KG1 (cell line): ENCODE measurements at regions not wholly inside any gene's neighbourhood (a gene's known extent, or its start where the extent isn't known, plus 50 kb on each side); places are given as distances from the start of the nearest gene placed in this dataset.
"Not testable (repeated sequence)": the region's sequence is repeated elsewhere in the genome, so short reads cannot be mapped to it uniquely, and the experiment has no call there.

Experiments
- DNase-seq: peaks from one replicate; lab custom pipeline; 2025; lab: John Stamatoyannopoulos, UW

DNA sequence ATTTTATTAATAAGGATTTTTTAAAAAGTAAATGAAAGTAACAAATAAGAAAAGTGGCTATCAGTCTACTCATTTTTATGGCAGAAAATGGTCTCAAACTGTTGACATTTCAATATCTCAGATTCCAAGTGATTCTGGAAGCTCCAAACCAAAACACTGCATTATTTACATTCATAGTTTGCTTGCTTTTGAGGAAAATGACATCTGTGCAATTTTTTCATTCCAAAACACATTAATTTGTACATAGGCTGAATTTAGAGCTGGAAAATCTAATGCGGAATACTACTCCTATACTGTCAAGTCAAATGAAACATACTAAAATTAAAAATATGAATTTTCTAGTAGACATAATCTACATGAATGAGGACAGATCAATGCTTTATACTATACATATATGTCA lies 1047.6 kb downstream of the CDH9 start:
- DNase-seq = no peak

DNA sequence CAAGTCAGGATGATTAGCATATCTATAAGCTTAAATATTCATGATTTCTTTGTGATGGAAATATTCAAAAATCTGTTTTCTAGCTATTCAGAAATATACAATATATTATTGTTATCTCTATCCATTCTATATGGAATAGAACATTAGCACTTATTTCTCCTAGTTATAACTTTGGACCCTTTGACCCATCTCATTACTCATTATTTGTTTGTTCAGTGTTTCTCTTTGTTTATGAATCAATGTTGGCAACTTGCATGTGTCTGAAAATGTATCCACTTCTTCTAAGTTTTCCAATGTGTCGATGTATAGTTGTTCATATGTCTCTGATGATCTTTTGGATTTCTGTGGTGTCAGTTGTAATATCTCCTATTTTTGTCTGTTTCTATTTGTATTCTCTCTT lies 1059.3 kb downstream of the CDH9 start:
- no peak for DNase-seq

DNA sequence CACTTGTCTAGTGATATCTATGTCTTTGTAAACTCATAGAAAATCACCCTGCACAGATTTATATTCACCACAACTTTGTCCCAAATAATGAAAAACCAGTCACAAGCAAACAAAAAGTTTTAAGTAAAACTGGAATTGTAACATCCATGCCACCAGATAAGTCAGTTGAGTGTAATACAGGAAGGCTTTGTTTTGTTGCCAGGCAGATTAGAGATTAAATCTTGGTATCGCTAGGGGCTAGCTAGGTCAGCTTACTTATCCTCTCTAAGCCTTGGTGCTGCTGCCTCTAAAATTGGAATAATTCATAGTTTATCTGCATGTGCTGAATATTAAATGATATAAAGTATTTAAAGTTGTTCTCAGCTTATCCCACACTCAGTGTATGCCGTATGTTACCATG lies 1062.5 kb downstream of the CDH9 start:
- no peak for DNase-seq

DNA sequence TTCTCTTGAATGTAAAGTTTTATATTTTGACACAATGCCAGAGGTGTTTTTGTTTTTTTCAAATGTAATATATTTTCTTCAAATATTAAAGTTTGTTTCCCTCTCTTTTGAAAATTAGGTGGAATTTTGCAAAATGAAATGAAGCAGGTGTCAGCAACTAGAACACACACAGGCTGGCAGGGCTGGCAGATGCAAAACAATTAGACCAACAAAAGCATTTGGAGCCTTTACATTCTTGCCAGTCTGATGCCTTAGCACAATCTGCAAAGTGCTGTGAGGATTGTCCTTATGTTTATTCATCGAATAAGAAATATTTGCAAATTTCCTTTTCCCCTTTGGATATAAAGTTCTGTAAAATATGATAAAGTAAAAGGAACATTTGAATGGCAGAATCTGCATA lies 1063.9 kb downstream of the CDH9 start:
- DNase-seq = no peak

DNA sequence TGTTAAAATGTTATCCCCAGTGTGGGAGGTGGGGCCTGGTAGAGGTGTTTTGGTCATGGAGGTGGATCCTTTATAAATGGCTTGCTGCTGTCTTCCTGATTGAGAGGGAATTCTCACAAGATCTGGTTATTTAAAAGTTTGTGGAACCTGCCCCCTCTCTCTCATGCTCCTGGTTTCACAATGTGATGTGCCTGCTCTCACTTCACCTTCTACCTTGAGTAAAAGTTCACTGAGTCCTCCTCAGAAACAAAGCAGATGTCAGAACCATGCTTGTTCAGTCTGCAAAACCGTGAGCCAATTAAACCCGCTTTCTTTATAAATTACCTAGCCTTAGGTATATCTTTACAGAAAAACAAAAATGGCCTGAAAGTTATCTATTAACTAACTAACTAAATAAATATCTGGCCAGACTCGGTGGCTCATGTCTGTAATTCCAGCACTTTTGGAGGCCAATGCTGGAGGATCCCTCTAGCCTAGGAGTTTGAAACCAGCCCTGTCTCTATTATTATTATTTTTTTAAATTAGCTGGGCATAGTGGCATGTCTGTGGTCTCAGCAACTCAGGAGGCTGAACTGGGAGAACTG lies 1067.4 kb downstream of the CDH9 start:
- DNase-seq = no peak

DNA sequence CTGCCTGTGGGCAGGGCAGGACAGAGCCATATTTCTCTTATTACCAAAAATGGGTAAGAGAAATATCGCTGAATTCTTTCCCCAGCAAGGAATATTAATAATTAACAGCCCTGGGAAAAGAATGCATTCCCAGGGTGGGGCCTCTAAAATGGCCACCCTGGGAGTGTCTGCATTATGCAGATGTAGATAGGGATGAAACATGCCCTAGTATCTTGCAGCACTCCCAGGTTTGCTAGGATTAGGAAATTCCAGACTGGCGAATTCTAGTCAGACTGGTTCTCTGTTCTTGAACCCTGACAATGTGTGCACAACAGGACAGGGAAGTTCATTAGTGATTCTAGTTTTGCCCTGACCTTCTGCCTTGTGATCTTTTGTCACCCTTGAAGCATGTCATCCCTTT lies 1069.3 kb downstream of the CDH9 start:
- not testable (repeated sequence) for DNase-seq

DNA sequence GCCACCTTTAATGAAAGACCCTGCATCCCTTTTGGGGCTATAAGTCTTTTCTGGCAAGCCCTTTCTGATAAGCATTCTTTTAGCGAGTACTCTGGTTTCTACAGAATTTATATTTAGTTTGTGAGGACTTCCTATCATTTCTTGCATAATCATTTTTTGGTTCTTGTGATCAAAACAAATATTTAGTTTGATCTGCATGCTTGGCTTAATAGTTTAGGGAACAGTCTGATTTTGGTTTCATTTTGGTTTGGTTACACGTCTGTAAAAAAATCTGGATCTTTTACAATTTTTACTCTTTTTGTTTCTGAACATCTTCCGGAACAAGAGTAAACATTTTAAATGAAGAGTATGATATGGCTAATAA lies 1074.4 kb downstream of the CDH9 start:
- DNase-seq = no peak

DNA sequence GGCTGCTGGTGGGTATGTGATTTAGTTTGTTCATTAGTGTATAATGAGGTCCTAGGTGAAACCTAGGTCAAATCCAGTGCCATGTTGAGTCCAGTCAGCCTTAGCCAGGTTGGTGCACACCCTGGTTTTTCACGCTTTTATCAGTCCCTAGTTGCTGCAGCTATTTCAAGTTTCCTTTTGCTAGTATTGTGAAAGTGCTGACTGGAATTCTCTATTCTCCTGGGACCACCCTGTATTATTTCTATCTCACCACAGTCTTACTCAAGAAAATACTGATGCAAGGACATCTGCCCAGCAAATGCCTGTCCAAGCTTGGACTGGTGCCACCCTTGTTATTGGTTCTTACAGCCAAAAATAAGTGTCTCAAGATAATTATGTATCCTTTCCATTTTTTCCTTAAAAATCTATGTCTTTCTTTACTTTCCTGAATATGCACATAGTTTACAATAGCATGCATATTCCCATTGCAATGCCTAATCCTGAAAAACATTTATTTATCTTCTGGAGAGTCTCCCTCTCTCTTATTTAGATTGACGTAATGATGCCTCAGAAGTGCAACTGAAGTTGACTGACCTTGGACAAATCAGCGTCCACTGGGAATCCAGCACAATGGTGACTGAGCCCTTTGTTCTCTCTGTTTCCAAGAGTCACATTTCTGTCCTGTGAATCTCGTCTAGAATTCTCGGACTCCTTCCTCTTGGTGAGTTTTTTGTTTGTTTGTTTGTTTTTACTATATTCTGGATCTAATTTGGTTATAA lies 1075.0 kb downstream of the CDH9 start:
- no peak for DNase-seq

DNA sequence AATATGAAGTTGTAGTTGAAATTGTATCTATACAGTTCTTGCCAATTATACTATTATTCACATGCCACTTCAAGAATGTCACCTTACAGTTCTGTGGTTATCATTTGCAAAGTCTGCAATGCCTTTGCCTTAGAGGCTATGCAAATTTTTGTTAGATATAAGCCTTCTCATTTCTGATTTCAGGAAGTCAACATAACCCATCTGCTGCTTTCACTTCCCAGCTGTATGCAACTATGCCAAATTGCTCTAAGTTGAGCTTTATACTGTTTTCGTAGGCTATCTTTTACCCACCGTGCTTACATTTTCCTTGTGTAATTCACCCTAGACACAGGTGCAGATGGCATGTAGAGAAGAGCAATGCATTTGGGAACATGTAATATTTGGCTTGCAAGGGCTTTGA lies 1083.0 kb downstream of the CDH9 start:
- DNase-seq = no peak

DNA sequence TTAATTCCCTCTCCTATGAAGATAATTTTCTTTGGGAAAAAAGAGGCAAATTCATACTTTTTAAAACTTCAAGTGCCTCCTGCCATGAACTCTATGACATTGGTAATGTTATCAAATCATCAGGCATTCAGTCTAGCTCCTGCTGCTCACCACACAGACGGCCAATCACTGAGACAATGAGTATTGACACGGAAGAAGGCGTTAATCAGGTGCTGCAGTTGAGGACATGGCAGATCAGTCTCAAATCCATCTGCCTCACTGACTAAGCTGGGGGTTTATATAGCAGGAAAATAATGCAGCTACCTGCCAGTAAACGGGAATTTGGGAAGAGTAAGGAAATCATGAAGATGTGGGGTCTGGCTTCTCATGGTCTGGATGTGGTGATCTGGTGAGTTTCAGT lies 1087.7 kb downstream of the CDH9 start:
- no peak for DNase-seq

DNA sequence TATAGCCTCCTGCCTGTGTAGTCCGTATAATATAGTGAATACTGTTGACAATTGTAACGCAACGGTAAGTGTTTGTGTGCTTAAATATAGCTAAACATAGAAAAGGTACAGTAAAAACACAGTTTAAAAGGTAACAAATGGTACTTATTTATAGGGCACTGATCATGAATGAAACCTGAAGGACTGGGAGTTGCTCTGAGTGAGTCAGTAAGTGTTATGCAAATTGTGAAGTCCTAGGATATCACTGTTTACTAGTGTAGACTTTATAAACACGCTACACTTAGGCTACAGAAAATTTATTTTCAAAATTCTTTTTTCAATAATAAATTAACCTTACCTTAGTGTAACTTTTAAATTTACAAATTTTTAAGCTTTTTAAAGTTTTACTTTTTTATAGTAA lies 1090.1 kb downstream of the CDH9 start:
- no peak for DNase-seq

DNA sequence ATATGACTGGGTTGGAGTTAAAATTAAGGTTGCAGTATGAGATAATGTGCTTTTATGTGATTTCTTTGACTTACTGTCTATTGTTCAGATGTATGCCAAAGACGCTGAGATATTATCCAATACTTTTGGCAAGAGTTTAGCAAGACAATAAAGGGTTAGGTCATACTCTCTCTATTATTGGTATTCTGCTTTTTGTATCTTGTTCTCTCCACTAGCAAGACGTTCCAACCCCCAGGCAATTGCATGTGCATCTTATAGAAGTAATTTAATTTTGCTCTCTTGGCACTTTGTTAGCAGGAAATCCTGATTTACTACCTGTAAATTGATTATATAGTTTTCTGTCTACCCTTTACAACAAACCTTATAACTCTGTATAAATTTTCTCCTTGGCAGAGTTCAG lies 1093.6 kb downstream of the CDH9 start:
- no peak for DNase-seq

DNA sequence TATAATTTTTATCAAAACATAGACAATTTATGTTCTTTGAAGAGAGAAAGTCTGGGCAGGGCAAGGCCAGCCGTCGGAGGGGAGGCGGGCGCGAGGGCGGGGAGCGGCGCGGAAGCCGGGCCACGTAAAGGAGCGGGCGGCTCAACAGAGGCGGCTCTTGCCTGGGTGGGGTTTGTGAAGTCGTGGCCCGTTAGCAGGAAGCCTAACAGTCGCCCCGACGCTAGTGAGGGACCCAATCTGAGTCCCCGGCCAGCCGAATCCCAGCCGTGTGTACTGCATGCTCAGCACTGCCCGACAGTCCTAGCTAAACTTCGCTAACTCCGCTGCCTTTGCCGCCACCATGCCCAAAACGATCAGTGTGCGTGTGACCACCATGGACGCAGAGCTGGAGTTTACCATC lies 1129.2 kb downstream of the CDH9 start:
- no peak for DNase-seq

DNA sequence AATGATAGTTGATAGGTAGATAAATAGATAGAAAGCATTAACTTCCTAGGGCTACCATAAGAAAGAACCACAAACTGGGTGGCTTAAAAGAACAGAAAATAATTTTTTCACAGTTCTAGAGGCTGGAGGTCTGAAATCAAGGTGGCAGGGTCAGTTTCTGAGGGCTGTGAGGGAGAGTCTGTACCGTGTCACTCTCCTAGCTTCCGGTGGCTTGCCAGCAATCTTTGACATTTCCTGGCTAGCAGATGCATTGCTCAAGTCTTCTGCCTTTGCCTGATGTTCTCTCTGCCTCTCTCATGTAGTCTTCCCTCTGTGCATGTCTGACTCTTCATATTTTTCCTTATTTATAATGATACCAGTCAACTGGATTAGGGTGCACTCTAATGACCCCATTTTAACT lies 1132.7 kb downstream of the CDH9 start:
- DNase-seq = no peak

DNA sequence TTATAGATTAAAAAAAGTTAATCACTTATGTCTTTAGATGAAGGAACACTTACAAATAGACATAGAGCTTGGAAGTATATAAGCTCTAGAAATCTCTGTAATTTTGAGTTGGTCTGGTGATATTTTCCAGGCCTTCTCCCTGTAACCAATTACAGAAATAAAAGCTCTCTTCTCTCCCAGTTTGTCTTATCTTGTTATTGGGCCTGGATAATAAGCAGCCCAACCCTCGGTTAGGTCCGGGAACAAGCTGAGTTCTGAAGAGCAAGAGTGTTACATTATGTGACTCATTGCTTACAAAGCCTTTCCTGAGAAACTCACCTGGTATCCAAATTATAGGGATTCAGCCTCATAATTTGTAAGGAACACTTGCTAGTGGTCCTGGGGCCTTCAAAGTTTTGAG lies 1146.2 kb downstream of the CDH9 start:
- no peak for DNase-seq

DNA sequence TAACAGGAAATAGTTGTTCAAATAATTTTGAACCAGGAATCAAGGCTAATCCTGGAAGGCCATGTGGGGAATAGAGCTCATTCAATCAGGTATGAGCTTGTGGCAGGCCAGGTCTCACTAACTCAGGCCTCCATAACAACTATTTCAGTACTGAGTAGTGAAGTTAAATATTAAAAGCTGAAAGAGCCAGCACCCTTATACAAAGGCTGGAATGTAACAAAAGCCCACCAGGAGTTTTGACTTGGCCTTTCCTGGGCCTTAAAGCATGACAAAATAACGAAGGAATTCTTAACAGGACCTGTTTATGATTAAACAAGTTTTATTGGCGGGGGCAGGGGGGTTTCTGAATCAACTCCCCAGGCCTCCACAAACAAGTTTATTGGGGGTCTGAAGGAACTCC lies 1146.7 kb downstream of the CDH9 start:
- DNase-seq = no peak

DNA sequence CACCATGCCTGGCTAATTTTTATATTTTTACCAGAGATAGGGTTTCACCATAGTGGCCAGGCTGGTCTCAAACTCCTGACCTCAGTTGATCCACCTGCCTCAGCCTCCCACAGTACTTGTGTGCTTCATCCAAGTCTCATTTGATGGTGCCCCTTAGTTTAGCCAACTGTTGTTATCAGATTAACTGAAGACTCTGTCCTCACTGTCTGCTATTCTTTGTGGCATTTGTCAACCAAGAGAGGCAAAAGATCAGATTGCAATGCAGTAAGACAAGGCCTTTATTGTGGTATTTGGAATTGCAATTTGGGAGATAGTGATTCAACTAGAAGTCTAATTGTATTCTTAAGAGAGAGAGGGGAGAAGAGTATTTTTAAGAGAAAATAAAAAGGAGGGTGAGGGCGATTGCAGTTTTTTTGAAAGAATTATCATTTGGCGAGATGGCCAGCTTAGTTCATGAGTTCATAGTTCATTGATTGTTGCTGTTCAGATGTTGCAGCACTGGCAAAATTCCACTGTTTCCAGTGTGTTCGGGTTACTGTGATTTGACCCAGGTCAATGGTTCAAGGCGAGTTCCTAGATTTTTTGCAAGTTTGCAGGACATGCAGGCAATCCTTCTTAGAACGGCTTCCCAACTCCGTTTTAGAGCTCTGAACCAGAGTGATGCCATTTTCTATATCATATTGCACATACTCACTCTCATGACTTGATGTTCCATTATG lies 1156.9 kb downstream of the CDH9 start:
- no peak for DNase-seq

DNA sequence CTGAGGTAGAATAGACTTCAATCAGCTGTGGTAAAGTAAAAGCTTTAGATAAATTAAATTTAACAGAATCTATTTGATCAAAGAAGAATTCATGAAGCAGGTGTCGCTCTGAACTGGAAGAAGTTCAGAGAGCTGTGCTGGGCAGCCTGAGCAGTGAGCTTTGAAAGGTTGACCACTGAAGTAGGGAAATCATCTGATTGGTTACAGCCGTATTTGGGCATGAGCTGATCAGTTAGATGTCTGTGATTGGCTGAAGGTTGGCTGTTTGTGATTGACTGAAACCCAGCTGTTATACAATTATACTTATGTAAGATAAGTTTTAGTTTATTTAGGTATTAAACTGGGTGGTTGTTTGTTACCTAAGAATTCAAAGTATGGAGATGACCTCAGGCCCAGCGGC lies 1174.6 kb downstream of the CDH9 start:
- DNase-seq = no peak

DNA sequence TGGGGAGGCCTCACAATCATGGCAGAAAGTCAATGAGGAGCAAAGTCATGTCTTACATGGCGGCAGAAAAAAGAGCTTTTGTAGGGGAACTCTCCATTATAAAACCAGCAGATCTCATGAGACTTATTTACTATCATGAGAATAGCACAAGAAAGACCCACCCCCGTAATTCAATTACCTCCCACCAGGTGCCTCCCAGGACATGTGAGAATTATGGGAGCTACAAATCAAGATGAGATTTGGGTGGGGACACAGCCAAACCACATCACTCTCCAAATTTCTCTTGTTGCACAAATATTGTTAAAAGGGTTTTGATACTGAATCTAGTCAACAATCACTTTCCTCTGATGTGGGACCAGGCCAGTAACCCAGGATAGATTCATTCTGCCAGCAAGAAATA lies 1176.1 kb downstream of the CDH9 start:
- no peak for DNase-seq

DNA sequence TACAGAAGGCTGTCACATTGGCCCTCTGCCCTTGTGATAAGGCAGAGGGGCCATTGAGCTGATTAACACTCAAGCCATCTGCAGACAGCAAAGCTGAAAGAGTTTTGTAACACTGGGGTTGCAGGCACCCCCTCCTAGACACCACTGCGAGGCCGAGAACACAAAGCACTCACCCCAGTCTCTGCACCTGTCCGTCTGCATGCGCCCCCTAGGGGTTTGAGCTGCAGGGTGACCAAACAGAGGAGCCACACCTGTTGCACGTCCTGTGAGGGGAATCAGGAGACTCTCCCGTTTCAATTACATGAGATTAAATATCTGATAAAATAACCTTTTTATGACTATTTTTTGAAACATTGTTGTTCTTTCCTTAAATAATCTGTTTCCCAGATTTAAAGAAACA lies 1180.4 kb downstream of the CDH9 start:
- DNase-seq = no peak

DNA sequence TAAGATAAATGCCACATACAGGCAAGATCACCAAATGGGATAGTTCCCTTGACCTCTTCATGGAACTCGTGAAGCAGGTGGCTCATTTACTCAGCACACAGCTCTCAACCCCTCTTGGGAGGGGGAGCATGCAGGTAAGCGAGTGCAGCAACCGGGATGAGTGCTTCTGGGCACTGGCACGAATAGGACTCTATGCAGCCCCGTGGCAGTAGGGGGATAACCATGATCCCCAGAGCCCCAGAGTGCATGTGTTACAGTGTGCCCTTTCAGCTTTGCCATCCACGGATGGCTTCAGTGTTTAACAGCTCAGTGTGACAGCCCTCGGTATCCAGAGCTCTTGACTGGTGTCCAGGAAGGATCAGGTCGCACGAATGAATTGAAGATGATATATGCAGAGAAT lies 1187.1 kb downstream of the CDH9 start:
- no peak for DNase-seq

DNA sequence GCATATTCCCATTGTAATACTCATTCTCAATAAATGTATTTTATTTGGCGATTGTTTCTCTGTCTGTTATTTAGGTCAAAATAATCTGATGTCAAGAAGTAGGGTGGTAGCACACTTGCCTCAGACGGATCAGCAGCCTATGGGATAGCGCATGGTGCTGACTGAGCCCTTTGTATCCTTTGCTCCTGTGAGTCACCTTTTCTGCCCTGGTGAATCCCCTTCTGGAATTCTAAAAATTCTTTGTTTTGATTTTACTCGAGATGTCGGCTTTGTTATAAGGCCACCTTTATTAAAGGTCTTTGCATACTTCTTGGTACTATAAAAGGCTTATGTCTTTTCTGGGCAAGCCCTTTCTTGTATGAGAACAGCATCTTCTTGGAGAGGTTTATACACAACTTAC lies 1187.8 kb downstream of the CDH9 start:
- DNase-seq = no peak

DNA sequence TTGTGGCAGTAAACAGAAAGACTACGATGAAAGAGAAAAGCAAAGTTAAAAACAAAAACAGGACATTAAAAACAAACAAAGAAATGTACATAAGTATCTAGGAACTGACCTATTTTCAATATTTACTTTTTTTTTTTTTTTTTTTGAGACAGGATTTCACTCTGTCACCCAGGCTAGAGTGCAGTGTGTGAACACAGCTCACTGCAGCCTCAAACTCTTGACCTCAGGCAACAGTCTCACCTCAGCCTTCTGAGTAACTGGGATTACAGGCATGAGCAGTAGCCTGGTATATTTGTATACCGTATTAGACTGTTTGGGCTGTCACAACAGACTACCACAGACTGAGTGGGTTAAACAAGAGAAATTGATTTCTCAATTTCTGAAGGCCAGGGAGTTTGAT lies 1189.1 kb downstream of the CDH9 start:
- DNase-seq = no peak
